ENCODE measurements at regions not wholly inside any gene's neighbourhood (a gene's known extent, or its start where the extent isn't known, plus 50 kb on each side); places are given as distances from the start of the nearest gene placed in this dataset.
"Not testable (repeated sequence)": the region's sequence is repeated elsewhere in the genome, so short reads cannot be mapped to it uniquely, and the experiment has no call there.

DNA sequence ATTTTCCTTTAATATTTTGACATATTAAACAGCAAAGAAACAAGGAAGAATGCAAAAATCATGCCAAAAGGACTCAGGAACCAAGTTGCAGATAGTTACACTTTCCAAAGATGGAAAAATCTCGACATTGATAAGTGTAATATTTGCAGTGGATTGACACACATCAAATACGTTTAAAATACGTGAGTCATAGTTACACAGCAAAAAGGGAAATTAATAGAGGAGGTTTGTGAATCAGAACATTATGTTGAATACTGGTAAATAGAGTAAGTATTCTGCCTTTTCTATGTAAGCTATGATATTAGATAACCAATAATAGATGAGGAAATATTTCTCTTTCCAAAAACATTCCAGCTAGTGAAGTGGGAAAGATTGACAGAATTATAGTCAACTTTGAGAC lies 1761.3 kb upstream of the IGFBP7 start:
- no peak for DNase-seq (ENCODE audit: low read depth)

DNA sequence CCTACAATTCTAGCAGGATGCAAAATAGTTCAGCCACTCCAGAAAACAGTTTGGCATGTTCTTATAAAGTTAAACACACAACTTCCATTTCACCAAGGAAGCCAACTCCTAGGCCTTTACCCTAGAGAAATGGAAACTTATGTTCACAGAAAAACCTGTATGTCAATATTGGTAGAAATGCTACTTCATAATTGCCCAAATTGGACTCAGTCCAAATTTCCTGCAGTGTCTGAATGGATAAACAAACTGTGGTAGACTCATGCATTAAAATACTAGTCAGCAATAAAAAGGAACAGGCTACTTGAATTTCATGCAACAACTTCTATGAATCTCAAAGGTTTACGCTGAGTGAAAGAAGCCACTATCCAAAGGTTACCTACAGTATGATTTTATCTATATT lies 1738.8 kb upstream of the IGFBP7 start:
- DNase-seq (ENCODE audit: low read depth) = no peak

DNA sequence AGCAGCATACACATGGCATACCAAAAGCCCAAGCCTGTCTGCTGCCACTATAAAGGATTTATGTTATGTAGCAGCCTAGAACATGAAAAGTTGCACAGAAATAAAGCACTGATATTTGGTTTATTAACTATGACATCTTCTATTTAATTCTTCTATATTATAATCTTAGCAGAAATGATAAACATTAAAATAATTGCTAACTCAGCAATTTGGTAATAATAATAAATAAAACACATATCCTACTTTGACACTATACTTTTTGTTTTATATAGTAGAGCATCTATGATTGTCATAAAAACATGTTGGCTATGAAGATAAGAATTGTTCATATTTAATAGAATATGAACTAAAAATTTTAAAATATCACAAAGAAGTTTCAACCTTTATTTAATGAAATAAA lies 1733.3 kb upstream of the IGFBP7 start:
- no peak for DNase-seq (ENCODE audit: low read depth)

DNA sequence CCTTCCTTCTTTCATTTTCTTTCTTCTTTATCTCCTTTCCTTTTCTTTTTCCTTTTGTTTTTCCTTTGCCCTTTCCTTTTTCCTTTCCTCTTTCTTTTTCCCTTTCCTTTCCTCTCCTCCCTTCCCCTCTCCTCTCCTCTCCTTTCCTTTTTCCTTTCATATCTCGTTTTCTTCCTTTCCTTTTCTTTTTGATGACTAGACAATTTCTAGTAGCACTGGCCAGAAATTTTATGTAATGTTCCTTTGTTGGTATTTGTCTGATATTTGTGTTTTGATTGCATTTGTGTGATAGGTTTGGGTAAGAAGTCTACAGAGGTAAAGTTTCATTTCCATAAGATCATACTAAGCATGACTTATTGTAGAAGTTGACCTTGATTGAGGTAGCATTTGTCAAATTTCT lies 1722.9 kb upstream of the IGFBP7 start:
- DNase-seq (ENCODE audit: low read depth) = no peak

DNA sequence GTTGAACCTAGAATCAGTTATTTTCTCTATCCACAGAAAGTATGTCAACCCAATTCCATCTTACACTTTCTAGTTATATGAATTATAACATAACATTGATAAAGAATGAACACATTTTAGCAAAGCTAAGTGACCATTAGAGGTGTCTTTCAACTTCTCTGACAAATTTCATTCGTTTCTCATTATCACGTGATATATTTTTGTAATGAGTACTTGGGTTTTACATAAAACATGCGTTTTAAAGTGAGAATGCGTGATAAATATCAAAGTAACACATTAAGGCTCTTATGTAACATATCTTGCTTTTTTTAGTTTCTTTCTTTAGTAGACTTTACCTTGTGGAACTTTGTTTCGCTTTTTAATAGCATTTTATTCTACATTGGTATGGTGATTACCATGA lies 1715.1 kb upstream of the IGFBP7 start:
- no peak for DNase-seq (ENCODE audit: low read depth)

DNA sequence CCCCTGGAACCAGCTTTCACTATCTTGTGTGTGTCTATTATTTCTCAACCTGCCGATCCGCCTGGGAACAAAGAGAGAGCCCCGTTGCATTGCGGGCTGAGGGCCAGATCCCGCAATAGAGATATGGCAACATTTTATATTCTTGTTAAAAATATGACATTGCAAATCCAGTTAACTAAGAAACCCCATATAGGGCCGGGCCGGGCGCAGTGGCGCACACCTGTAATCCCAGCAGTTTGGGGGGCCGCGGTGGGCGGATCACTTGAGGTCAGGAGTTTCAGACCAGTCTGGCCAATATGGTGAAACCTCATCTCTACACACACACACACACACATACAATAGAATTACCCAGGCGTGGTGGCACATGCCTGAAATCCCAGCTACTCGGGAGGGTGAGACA lies 1708.4 kb upstream of the IGFBP7 start:
- DNase-seq (ENCODE audit: low read depth) = not testable (repeated sequence)

DNA sequence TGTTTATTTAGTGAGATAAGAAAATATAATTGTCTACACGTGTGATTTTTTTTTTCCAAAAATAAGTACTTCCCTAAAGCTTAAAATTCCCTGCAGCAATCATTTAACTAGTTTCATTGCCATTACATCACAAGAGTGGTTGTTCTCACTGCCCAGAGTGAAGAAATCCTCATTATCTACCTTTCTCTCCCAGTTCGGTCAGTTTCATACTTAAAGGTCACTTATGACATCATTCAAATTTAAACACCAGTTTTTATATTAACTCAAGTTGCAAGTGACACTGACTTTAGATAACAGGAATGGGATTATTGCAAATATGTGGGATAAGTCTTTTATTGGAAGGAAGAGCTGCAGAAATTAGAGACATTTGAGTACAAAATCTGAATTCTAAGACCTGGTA lies 1699.8 kb upstream of the IGFBP7 start:
- DNase-seq (ENCODE audit: low read depth) = no peak

DNA sequence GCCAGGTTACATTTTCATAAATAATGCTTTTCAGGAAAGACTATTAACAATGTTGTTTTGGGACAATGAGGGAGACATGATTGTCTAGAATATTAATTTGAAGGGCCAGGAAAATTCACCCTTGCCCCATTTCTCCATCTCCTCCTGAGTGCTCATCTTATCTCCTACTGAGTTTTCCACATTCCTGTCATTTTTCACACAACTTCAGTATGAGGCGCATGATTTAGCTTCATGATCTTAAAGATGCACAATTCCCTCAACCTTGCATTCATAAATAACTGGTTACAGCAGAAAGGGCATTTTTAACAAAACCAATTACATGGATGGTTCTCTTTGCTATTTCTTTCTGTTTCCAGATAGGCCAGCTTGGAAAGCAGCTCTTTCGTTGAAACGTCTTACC lies 1699.2 kb upstream of the IGFBP7 start:
- DNase-seq (ENCODE audit: low read depth) = no peak

DNA sequence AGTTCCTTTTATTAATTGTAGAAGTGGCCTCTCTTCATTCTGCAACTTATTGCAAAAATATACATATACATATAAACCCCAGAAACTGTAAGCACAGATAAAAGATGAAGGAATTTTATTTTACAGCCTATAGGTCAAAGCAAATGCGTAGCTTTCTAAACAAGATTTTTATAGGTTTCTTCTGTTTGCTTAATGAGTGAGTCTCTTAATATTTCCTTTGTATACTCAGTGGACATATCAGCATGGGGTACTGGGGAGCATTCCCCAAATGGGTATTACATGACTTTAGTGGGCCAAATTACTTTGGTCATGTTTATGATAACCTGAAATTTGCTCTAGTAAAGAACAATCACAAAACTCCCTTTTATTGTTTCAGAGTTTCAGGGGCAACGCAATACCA lies 1698.6 kb upstream of the IGFBP7 start:
- no peak for DNase-seq (ENCODE audit: low read depth)

DNA sequence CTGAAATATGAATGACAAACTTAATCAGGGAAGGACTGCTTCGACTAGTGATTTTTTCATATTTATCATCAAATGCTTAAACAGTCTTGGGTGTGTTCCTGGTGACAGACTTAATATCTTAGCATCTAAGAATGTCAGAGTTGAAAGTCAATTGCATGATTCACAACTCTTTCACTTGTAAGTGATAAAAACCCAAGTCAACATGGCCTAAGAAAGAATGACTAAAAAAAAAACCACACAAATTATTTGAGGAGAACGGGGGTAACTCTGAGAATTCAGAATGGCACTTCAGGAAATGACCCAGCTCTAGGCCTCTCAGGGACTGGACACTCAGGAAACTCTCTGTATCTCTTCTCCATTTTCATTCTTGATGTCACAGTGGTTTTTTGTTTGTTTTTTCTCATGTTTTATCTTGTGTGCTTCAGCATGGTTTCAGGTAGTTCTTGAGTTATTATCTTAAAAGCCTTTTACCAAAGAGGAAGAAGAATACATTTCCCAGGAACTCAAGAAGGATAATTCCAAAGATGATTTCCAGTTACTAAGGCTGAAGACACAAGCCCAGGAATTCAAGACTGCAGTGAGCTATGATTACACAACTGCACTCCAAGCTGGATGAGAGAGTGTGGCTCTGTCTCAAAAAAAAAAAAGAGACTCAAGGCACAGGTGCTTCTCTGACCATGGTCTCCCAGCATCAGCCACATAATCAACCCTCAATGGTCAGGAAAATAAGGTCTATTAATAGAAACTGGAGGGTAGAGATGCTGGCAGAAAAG lies 1697.8 kb upstream of the IGFBP7 start:
- no peak for DNase-seq (ENCODE audit: low read depth)

DNA sequence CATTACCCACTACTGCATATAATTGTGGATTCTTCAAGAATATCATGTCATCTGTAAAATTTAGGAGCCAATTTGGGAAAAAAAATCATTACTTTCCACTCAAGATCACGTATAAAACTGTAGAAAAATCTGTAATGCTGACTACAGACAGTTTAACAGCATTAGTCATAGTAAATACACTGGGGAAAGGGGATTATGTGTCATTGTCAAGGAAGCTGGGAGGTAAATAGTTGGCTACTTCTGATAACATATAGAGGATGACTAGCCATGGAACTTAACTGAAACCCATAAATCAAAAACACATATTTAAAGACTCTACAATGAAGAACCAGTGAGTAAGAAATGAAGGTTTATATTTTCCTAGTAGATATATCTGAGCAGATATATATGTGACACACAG lies 1666.4 kb upstream of the IGFBP7 start:
- no peak for DNase-seq (ENCODE audit: low read depth)

DNA sequence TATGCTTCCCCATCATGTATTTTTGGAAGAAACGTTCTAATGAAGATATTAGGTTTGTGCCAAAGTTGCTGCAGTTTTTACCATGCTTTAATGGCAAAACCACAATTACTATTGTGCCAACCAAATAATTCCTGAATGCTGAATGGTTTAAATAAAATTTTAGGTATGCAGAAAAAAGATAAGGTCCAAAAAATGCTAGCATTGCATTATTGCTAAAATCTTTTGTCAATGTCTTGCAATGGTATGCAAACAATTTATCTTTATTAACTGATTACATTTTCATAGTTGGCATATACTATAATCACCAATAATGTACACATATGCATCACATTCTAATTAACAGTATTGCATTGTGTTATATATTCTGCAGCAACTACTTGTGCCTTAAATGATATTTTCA lies 1657.4 kb upstream of the IGFBP7 start:
- DNase-seq (ENCODE audit: low read depth) = no peak

DNA sequence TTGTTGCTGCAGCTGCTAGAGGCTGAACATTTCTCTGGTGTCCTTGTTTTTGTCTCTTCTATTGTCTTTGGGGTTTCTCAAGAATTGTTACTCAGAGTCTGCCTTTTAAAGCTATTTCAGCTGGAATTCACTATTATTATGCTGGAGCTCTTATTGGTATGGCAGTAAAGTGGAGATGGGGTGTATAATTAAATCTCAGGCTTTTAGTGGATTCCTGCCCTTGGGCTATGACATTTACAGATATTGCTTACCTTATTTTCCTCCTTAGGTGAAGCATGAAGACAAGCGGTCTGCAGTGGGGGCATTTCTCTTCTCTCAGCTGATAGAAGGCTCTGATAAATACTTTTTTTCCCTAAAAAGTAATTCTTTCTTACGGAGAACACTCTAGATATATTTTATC lies 1656.6 kb upstream of the IGFBP7 start:
- DNase-seq (ENCODE audit: low read depth) = no peak

DNA sequence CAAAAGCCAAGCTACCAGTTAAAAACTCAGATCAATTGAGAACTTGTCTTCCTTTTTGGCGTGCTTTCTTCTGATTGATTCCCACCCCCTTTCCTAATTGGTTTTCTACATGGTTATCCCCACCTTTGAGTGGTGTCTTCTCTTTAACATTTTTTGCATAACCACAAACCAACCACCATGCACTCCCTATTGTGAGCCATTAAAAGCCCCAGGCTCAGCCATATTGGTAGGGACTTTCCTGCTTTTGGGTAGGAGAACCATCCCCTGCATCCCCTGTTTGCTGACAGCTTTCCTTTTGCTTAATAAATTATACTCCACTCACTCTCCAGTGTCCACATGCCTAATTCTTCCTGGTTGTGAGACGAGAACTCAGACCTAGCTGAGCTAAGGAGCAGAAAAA lies 1651.4 kb upstream of the IGFBP7 start:
- DNase-seq (ENCODE audit: low read depth) = no peak

DNA sequence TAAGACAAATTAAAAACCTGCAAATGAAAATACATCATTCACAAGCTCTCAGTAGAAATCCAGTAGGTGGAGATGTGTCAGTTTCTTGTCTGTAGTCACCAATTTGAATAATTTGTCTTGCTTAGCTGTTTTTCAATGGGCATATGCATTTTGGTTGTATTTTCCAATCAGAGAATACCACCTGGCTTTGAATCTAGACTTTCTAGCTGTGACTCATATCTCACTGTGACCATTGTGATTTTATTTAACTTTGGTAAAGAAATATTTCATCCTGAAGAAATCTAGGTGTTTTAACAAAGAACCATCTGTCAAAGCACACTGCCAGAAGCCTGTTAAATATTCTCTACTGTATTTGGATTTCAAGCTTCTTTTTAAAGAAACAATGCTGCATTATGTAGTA lies 1650.6 kb upstream of the IGFBP7 start:
- DNase-seq (ENCODE audit: low read depth) = no peak

DNA sequence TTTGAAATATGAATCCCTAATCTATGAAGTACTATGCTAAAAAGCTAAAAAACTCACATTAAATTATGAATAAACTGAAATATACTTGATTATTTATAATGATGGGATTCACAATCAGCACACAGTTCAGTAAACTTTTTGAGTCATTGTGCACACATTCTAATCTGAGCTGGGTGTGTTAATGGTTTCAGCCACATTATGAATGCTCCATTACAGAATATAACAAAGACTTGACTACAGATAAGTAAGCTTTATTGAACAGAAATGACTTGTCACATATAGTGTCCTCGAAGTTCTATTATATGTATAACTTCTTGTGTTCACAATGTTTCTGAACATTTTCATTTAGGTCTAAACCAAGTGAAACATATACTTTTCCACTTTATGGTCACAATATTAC lies 1649.9 kb upstream of the IGFBP7 start:
- DNase-seq (ENCODE audit: low read depth) = no peak

DNA sequence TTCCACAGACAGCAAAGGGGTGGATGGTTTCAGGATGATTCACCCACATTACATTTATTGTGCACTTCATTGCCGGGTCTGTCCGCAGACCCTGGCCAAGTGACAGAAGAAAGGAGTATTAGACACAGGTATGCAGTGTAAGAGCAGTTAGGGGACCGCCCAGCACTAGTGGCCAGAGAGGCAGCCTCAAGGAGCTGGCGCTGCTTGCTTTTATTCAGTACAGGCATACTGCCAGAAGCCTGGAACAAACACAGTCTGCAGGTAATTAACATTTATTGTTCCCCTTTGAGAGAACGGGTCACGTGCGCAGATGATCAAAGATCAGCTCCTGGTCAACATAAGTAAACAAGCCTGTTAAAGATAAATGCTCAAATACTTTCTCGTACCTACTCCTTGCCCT lies 1639.0 kb upstream of the IGFBP7 start:
- no peak for DNase-seq (ENCODE audit: low read depth)

DNA sequence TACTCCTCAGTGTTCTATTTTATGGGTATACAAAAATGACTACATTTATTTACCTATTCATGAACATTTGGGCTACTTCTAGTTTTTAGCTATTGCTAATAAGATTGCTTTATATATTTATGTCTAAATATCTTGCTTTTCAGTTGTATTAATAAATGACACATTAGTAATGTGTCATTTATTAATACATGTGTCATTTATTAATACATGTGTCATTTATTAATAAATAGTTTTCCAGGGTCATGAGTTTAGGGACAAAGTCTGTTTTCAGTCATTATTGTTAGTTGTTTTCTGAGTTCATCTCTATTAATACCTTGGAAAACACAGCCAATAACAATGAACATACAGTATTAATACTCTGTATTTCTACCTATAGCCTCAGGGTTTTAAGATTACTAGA lies 1630.7 kb upstream of the IGFBP7 start:
- no peak for DNase-seq (ENCODE audit: low read depth)

DNA sequence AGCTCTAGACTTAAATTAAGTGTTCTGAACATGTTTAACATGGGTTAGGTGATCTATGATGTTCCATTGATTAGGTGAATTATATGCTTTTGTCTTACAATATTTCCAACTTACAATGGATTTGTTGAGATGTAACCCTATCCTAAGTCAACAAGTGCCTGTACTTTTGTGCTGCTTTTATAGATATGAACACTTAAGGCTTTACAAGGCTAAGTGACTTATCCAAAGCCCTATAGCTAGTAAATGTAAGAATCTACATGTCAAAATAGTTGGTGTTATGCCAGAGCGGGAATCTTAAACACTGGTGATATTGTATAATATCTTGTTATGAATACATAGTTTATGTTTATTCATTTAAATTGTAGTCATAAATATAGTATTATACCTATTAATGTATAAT lies 1629.1 kb upstream of the IGFBP7 start:
- DNase-seq (ENCODE audit: low read depth) = no peak

DNA sequence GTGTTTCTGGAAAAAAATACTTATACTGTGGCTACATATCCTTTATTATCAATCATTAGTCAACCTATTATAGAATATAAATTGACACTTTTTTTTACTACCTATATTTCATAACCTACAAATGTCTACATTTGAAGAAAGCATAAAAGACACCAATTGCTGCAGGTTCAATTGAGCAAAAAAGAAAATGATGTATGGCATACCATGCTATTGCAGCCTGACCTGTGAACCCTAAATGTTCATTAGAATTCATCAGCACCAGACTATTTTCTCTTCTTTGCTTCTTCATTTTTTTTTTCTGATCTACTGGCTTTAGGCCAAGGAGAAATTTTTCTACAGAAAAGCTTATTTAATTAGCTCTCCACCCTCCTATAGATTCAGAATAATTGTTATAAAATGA lies 1628.2 kb upstream of the IGFBP7 start:
- no peak for DNase-seq (ENCODE audit: low read depth)

DNA sequence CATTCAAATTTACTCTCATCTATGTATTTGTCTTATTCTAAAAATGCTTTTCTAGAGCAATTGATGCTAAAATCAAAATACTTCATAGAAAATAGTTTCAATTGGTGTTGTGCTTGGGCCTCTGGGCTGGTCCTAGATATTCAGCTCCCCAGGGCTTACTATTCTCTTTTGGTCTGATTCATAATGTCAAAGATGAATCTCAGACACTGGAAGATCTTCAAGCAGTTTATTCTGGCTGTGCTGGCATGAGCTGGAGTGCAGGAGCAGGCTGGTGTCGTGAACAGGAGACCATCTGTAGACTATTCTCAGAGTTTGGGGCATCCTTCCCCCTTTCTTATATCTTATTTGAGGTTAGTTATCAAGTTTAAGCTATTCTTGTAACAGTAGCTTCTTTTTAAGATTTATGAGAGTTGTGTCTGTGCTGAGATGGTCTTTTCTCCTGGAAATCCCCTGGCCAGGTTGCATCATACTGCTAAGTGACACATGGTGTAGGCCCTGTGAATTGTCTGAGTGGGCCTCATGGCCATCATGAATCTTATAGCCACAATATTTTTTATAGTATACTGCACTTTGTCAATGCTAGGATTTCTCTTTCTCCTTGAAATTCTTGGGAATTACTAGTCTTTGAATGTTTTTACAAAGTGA lies 1624.0 kb upstream of the IGFBP7 start:
- no peak for DNase-seq (ENCODE audit: low read depth)

DNA sequence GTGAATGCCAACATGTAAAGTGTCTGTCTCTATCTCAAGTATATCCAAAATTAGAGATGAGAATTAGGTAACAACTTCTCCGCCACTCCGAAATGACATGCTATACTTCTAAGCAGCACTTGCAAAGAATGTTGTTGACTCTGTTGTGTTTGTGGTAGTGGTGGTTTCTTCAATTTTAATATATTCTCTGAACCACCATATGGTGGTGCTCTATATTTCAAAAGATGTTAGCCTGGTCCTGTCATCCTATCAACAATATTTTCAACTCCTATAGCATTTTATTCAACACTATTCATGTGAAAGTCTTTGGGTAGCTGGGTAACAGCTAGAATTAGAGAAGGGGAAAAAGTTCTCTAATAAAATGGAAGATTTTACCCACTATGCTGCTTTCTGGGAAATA lies 1622.8 kb upstream of the IGFBP7 start:
- no peak for DNase-seq (ENCODE audit: low read depth)

DNA sequence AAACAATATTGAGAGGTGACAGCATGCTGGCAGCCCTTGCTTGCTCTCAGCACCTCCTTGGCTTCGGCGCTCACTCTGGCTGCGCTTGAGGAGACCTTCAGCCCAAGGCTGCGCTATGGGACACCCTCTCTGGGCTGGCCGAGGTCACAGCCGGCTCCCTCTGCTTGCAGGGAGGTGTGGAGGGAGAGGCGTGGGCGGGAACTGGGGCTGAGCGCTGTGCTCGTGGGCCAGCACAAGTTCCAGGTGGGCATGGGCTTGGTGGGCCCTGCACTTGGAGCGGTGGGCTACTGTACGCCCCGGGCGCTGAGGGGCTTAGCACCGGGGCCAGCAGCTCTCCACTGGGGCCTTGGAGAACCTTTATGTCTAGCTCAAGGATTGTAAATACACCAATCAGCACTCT lies 1613.8 kb upstream of the IGFBP7 start:
- no peak for DNase-seq (ENCODE audit: low read depth)

DNA sequence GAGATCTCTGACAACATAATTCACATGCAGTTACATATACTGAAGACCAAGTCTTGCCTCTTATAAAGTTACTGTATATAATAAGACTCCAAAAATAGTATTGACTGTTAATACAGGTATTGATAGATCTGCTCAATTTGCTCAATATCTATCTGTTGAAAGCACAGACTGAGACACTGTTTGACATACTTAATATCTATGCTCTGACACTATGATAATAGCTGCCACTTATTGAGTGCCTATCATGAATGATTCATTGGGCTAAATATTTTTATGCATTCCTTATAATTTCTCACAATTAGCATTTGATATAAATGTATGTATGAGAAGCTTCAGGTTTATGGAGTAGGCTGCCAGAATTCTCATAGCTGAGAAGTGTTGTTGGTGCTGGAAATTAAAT lies 1600.9 kb upstream of the IGFBP7 start:
- no peak for DNase-seq (ENCODE audit: low read depth)
